ENCODE measurements at regions not wholly inside any gene's neighbourhood (a gene's known extent, or its start where the extent isn't known, plus 50 kb on each side); places are given as distances from the start of the nearest gene placed in this dataset.

- peaks cover 14% of the 10 kb centered on the region for H3K4me1 Mint-ChIP-seq (ENCODE audit: low read depth)
- H3K4me3 Mint-ChIP-seq: no peak overlapping the region
- TF ChIP-seq CTCF (IDR thresholded peaks at IDR 0.05): no peak
- no peaks in the 10 kb centered on the region for H3K9me3 Mint-ChIP-seq
- H3K27ac Mint-ChIP-seq: no peak overlapping the region
- no peaks in the 10 kb centered on the region for H3K36me3 Mint-ChIP-seq (ENCODE audit: low read depth)
- H3K27me3 Mint-ChIP-seq (ENCODE audit: insufficient read depth): no peaks in the 10 kb centered on the region; the same call in 1 of the 2 replicates
- DNase-seq: no peak
These were observed 694.5 kb upstream of the RIOK2 start for GRCh38 chr5:97877588-97877987.

GRCh38 chr5:97888439-97888838 is 705.4 kb upstream of the RIOK2 start:
- Mint-ChIP-seq H3K27me3 (ENCODE audit: insufficient read depth) (no peaks in the 10 kb centered on the region; the same call in 1 of the 2 replicates), H3K27ac (no peak overlapping the region)

GRCh38 chr5:97891971-97892370 is 708.9 kb upstream of the RIOK2 start:
- TF ChIP-seq CTCF (IDR thresholded peaks at IDR 0.05): no peak
- Mint-ChIP-seq H3K27ac (no peak overlapping the region), H3K27me3 (ENCODE audit: insufficient read depth) (no peaks in the 10 kb centered on the region), H3K9me3 (no peaks in the 10 kb centered on the region), H3K36me3 (ENCODE audit: low read depth) (no peaks in the 10 kb centered on the region), H3K4me3 (no peak overlapping the region), H3K4me1 (ENCODE audit: low read depth) (no peaks in the 10 kb centered on the region)
- DNase-seq: no peak

More at GRCh38 chr5:97888439-97888838, 705.4 kb upstream of the RIOK2 start:
- Mint-ChIP-seq H3K9me3 (no peaks in the 10 kb centered on the region), H3K4me3 (no peak overlapping the region), H3K4me1 (ENCODE audit: low read depth) (no peaks in the 10 kb centered on the region), H3K36me3 (ENCODE audit: low read depth) (no peaks in the 10 kb centered on the region)
- DNase-seq: no peak
- TF ChIP-seq CTCF (IDR thresholded peaks at IDR 0.05): no peak

- peaks cover 33% of the 10 kb centered on the region for H3K36me3 Mint-ChIP-seq (ENCODE audit: low read depth)
- no peaks in the 10 kb centered on the region for H3K4me1 Mint-ChIP-seq (ENCODE audit: low read depth)
- DNase-seq: no peak
- no peak overlapping the region for H3K27ac Mint-ChIP-seq
- no peak for TF ChIP-seq CTCF (IDR thresholded peaks at IDR 0.05)
- H3K9me3 Mint-ChIP-seq: peaks cover 36% of the 10 kb centered on the region
- H3K4me3 Mint-ChIP-seq: no peak overlapping the region
- peaks cover 2% of the 10 kb centered on the region; the same call in 1 of the 2 replicates for H3K27me3 Mint-ChIP-seq (ENCODE audit: insufficient read depth)
These were observed 720.7 kb upstream of the RIOK2 start for GRCh38 chr5:97903742-97904141.

GRCh38 chr5:97906135-97906534 is 723.1 kb upstream of the RIOK2 start:
- no peak overlapping the region for H3K27ac Mint-ChIP-seq
- peaks cover 9% of the 10 kb centered on the region for H3K4me1 Mint-ChIP-seq (ENCODE audit: low read depth)
- peaks cover 2% of the 10 kb centered on the region; the same call in 1 of the 2 replicates for H3K27me3 Mint-ChIP-seq (ENCODE audit: insufficient read depth)
- no peak for TF ChIP-seq CTCF (IDR thresholded peaks at IDR 0.05)
- DNase-seq: no peak
- H3K36me3 Mint-ChIP-seq (ENCODE audit: low read depth): peaks cover 33% of the 10 kb centered on the region
- peaks cover 32% of the 10 kb centered on the region for H3K9me3 Mint-ChIP-seq
- no peak overlapping the region for H3K4me3 Mint-ChIP-seq

All from HFFc6 (cell line).